Gastroesophageal sphincter (tissue), 3 donors: ENCODE measurements at regions not wholly inside any gene's neighbourhood (a gene's known extent, or its start where the extent isn't known, plus 50 kb on each side); places are given as distances from the start of the nearest gene placed in this dataset.

Experiments used
- CTCF ChIP-seq, 4 experiments: fragments of 200-600 bp in 2 of 4; fragments of 450-650 bp in 2 of 4; sonication (generic) in 1 of 4; IDR thresholded peaks; one replicate each; pipeline ENCODE4 v1.5.1; 2017 to 2019; ENCODE audit warnings: antibody characterized with exemption in 4 of 4, mild to moderate bottlenecking in 2 of 4, moderate library complexity in 2 of 4
- POLR2AphosphoS5 ChIP-seq: sonication (generic); formaldehyde crosslinking; IDR thresholded peaks from one replicate; pipeline ENCODE4 v1.6.1; 2017; ENCODE audit warnings: antibody characterized with exemption

DNA sequence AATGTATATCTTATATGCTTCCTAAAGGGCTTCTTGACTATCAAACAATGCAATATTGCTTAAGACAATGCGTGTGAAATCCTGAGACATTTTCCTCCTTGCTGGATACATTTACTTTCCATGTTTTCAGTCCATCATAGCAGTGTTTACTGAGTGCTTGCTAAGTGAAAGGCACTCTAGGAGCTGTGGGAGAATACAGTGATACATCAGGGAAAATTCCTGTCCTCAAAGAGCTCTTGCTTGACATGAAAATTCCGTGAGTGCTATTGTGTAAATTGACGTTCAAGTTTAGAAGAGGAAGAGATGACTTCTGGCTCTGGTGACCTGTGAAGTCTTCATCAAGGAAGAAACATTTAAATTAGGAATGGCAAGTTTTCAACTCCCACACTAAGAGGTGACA lies 449.4 kb upstream of the SOX11 start:
- TF ChIP-seq POLR2AphosphoS5, result no peak
- TF ChIP-seq CTCF (IDR thresholded peaks at IDR 0.05), result no peak
